GM23338 (cell line): ENCODE measurements at regions not wholly inside any gene's neighbourhood (a gene's known extent, or its start where the extent isn't known, plus 50 kb on each side); places are given as distances from the start of the nearest gene placed in this dataset.
A peak's percentile ranks its signal among the peaks of the same experiment; 100 is the strongest.
"Not testable (repeated sequence)": the region's sequence is repeated elsewhere in the genome, so short reads cannot be mapped to it uniquely, and the experiment has no call there.

Experiments
- ATAC-seq: fragments of 200-7000 bp; cut with Tn5 transposase; 3 replicates; pipeline ENCODE4 v1.9.1; 2020
- DNase-seq: peaks from one replicate; pipeline ENCODE4 v3.0.0-alpha.2; 2015; ENCODE audit warnings: low spot score
- H2AFZ ChIP-seq: fragments of 200-600 bp; sonication (generic); 2 replicates; pipeline ENCODE4 v1.8.0; 2016; ENCODE audit warnings: antibody characterized with exemption, mild to moderate bottlenecking, moderate library complexity
- H3F3A ChIP-seq: fragments of 200-600 bp; sonication (generic); replicated peaks from 2 replicates; pipeline ENCODE4 v1.8.0; 2017; ENCODE audit warnings: antibody characterized with exemption, mixed run types, low read depth
- H3K27ac ChIP-seq: fragments of 200-600 bp; sonication (generic); 2 replicates; pipeline ENCODE4 v1.6.1; 2016; ENCODE audit warnings: low read depth
- H3K27me3 ChIP-seq: fragments of 200-600 bp; sonication (generic); 2 replicates; pipeline ENCODE4 v1.8.0; 2016; ENCODE audit warnings: mild to moderate bottlenecking, mixed run types, moderate library complexity; ENCODE audit not compliant: insufficient read depth
- H3K36me3 ChIP-seq: fragments of 200-600 bp; sonication (generic); 2 replicates; pipeline ENCODE4 v1.8.0; 2016; ENCODE audit warnings: mild to moderate bottlenecking; ENCODE audit not compliant: insufficient read depth
- H3K4me1 ChIP-seq: fragments of 200-600 bp; sonication (generic); 2 replicates; pipeline ENCODE4 v1.8.0; 2016; ENCODE audit warnings: mild to moderate bottlenecking, moderate library complexity; ENCODE audit not compliant: insufficient read depth
- H3K4me2 ChIP-seq: fragments of 200-600 bp; sonication (generic); 2 replicates; pipeline ENCODE4 v1.7.1; 2017; ENCODE audit warnings: mixed run types
- H3K4me3 ChIP-seq: fragments of 200-600 bp; sonication (generic); 2 replicates; pipeline ENCODE4 v1.6.1; 2016; ENCODE audit warnings: mixed run types
- H3K79me2 ChIP-seq: fragments of 200-600 bp; sonication (generic); replicated peaks from 2 replicates; pipeline ENCODE4 v1.8.0; 2017; ENCODE audit warnings: mild to moderate bottlenecking; ENCODE audit not compliant: insufficient read depth
- H3K9me2 ChIP-seq: fragments of 200-600 bp; sonication (generic); 2 replicates; pipeline ENCODE4 v1.8.0; 2017; ENCODE audit not compliant: insufficient read depth
- H4K20me1 ChIP-seq: fragments of 200-600 bp; sonication (generic); replicated peaks from 2 replicates; pipeline ENCODE4 v1.8.0; 2017; ENCODE audit warnings: mild to moderate bottlenecking; ENCODE audit not compliant: insufficient read depth
- H3K27ac Mint-ChIP-seq: 2 replicates; pipeline ENCODE4 v1.8.0; 2020; ENCODE audit warnings: inconsistent platforms, mild to moderate bottlenecking, moderate library complexity, mixed read lengths
- H3K27me3 Mint-ChIP-seq: 3 replicates; pipeline ENCODE4 v1.8.0; 2022; ENCODE audit warnings: low read depth, mild to moderate bottlenecking, moderate library complexity, mixed read lengths, inconsistent platforms; ENCODE audit not compliant: insufficient read depth, poor library complexity
- H3K36me3 Mint-ChIP-seq: 3 replicates; pipeline ENCODE4 v1.8.0; 2021; ENCODE audit warnings: low read depth, mild to moderate bottlenecking, inconsistent platforms, moderate library complexity, mixed read lengths
- H3K4me1 Mint-ChIP-seq: 3 replicates; pipeline ENCODE4 v1.8.0; 2020; ENCODE audit warnings: mild to moderate bottlenecking, inconsistent platforms, mixed read lengths
- H3K4me3 Mint-ChIP-seq: 3 replicates; pipeline ENCODE4 v1.8.0; 2021; ENCODE audit warnings: moderate library complexity, mild to moderate bottlenecking, inconsistent platforms, mixed read lengths
- H3K9me3 Mint-ChIP-seq: 3 replicates; pipeline ENCODE4 v1.8.0; 2020; ENCODE audit warnings: moderate library complexity, mild to moderate bottlenecking, inconsistent platforms, mixed read lengths

DNA sequence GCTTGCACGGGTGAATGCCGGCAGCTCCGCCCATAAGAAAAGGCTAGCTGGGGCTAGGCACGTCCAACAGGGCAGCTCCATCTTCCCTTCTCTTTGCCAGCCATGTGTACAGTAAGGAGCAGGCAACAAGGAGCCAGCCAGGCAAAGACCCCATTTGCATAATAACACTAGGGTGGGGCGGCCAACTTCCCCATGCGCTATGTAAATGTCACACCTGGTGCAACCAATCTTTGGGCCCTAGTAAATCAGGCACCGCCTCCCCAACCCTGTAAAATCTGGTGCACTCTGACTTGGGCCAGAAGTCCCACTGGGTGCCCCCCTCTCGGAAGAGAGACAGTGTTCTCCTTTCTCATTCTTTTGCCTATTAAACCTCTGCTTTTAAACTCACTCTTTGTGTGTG, 115.2 kb downstream of the NPIPA7 start:
- DNase-seq, H3K27me3 Mint-ChIP-seq, H4K20me1 ChIP-seq, H3K4me3 Mint-ChIP-seq, H3K36me3 ChIP-seq, H3K4me2 ChIP-seq, H3K4me1 Mint-ChIP-seq, H3F3A ChIP-seq, H3K4me3 ChIP-seq, H3K4me1 ChIP-seq, H3K27me3 ChIP-seq, H3K36me3 Mint-ChIP-seq, H3K27ac Mint-ChIP-seq, H3K79me2 ChIP-seq, H3K27ac ChIP-seq, H2AFZ ChIP-seq, H3K9me2 ChIP-seq, H3K9me3 Mint-ChIP-seq: not testable (repeated sequence)
- ATAC-seq, result peak; percentile 82

DNA sequence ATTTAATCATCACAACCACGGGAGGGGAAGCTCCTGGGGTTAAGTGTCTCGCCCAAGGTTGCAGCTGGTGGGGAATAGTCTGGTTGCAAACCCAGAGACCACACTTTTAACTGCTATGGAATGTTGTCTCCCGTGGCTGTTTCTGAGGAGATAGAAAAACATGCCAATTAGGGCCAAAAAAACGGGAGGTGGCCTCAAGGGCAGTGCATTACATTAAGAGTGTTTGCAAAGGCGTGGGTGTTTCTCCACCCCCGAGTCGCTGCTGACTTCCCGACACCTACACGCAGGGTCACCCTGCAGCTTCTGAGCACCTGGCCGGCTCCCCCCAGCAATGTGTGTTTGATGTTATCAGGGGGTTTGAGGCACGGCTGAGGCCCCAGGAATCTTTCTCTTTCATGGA, 116.1 kb downstream of the NPIPA7 start:
- not testable (repeated sequence) for H3K4me1 Mint-ChIP-seq, H3K9me2 ChIP-seq, H3K27me3 Mint-ChIP-seq, H3K4me2 ChIP-seq, H3K36me3 Mint-ChIP-seq, H3K79me2 ChIP-seq, H3K27me3 ChIP-seq, H3F3A ChIP-seq, H3K4me3 Mint-ChIP-seq, H3K27ac Mint-ChIP-seq, H4K20me1 ChIP-seq, DNase-seq, H2AFZ ChIP-seq, H3K27ac ChIP-seq, H3K36me3 ChIP-seq, H3K9me3 Mint-ChIP-seq, H3K4me3 ChIP-seq, H3K4me1 ChIP-seq
- peak; percentile 34; the same call in 1 of the 3 replicates for ATAC-seq

DNA sequence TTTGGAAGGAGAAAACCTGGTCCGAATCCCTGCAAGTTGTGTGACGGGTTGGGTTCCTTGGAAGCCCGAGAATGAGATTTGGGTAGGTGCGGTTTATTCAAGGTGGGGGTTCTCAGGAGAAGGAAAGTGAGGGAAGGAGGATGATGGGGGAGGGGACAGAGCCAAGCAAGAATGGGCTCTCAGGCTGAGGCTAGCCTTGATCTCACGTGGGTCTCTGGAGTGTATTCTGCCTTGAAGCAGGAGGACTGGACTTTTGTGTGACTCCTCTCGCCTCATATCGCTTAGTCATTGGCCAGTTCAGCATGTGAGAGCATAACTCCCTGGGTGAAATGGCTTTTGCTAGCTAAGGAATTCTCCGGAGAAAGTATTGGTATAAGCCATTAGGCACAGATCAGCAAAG, 120.9 kb downstream of the NPIPA7 start:
- not testable (repeated sequence) for H3K4me3 ChIP-seq, H3K27me3 ChIP-seq, H3K9me3 Mint-ChIP-seq, H3K4me2 ChIP-seq, H3K36me3 Mint-ChIP-seq, ATAC-seq, H3K4me1 ChIP-seq, H3K4me1 Mint-ChIP-seq, H3F3A ChIP-seq, H3K36me3 ChIP-seq, H3K4me3 Mint-ChIP-seq, DNase-seq, H4K20me1 ChIP-seq, H3K27me3 Mint-ChIP-seq, H2AFZ ChIP-seq, H3K27ac ChIP-seq, H3K79me2 ChIP-seq, H3K27ac Mint-ChIP-seq, H3K9me2 ChIP-seq

DNA sequence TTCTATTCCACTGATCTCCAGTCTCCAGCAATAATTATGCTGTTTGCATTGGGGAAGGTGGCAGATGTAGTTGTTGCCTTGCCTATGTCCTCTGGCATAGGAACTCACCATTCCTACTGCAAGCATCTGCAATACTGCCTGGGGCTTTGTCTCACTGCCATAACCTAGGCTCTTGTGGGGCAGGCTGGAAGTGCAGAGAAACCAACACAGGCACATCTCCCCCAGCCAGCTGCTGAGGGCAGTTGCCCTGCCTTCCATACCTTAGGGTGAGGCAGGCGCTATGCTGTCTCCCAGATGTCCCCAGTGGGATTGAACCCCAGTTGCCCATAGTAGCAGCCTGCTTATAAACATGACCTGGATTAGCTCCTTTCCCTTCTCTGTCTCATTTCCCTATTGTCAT, 128.1 kb downstream of the NPIPA7 start:
- not testable (repeated sequence) for H3K4me1 Mint-ChIP-seq, H3K4me3 ChIP-seq, H3K27me3 Mint-ChIP-seq, H3K27ac ChIP-seq, H3K4me1 ChIP-seq, H3K27ac Mint-ChIP-seq, H4K20me1 ChIP-seq, H3K79me2 ChIP-seq, H3K27me3 ChIP-seq, H3F3A ChIP-seq, H3K4me3 Mint-ChIP-seq, H3K4me2 ChIP-seq, DNase-seq, H3K9me3 Mint-ChIP-seq, H3K36me3 ChIP-seq, H3K36me3 Mint-ChIP-seq, H2AFZ ChIP-seq, H3K9me2 ChIP-seq
- ATAC-seq, result peak; percentile 54; the same call in 2 of the 3 replicates

DNA sequence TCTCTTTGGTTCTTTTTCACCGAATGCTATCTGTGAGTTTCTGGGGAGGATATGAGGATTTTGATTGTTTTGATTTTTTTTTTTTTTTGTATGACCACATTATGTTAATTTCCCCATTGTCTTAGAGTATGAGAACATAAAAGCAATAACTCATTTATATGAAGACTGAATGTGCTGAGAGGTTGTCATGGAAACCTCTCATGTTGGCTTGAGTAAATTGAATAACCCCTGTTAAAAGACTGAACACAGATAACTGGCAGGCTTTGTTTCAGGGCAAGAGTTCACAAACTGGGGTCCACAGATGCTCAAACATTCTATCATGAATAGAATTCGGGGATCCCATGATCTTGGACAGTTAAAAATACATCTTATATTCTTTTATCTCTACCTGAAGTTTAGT, 129.4 kb downstream of the NPIPA7 start:
- DNase-seq, H2AFZ ChIP-seq, H3K4me1 ChIP-seq, H3K27me3 Mint-ChIP-seq, H3K9me3 Mint-ChIP-seq, H3K4me1 Mint-ChIP-seq, H3K4me3 ChIP-seq, H3K79me2 ChIP-seq, H4K20me1 ChIP-seq, H3K27ac Mint-ChIP-seq, H3K4me3 Mint-ChIP-seq, H3K4me2 ChIP-seq, H3K36me3 Mint-ChIP-seq, H3K36me3 ChIP-seq, H3K27me3 ChIP-seq, ATAC-seq, H3K27ac ChIP-seq, H3F3A ChIP-seq, H3K9me2 ChIP-seq: not testable (repeated sequence)

DNA sequence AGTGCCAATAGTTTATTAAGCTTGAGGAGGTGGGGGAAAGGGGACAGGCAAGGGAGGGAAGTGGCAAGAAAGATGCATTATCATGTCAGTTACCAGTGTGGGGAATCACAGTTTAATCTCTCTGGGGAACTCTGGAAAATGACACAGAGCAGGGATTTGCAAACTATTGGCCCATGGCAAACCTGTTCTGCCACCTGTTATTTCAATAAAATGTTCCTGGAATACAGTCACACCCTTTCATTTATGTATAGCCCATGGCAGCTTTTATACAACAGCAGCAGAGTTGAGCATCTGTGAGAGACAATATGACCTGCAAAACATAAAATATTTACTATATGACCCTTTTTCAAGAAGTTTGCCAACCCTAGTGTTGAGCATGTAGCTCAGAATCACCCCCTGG, 140.5 kb downstream of the NPIPA7 start:
- H3K27me3 Mint-ChIP-seq, H3F3A ChIP-seq, H3K27me3 ChIP-seq, H3K36me3 ChIP-seq, H2AFZ ChIP-seq, H4K20me1 ChIP-seq, H3K79me2 ChIP-seq, H3K4me1 Mint-ChIP-seq, H3K27ac Mint-ChIP-seq, H3K27ac ChIP-seq, H3K9me2 ChIP-seq, H3K4me3 Mint-ChIP-seq, H3K4me2 ChIP-seq, ATAC-seq, H3K9me3 Mint-ChIP-seq, H3K36me3 Mint-ChIP-seq, H3K4me3 ChIP-seq, H3K4me1 ChIP-seq, DNase-seq: not testable (repeated sequence)

DNA sequence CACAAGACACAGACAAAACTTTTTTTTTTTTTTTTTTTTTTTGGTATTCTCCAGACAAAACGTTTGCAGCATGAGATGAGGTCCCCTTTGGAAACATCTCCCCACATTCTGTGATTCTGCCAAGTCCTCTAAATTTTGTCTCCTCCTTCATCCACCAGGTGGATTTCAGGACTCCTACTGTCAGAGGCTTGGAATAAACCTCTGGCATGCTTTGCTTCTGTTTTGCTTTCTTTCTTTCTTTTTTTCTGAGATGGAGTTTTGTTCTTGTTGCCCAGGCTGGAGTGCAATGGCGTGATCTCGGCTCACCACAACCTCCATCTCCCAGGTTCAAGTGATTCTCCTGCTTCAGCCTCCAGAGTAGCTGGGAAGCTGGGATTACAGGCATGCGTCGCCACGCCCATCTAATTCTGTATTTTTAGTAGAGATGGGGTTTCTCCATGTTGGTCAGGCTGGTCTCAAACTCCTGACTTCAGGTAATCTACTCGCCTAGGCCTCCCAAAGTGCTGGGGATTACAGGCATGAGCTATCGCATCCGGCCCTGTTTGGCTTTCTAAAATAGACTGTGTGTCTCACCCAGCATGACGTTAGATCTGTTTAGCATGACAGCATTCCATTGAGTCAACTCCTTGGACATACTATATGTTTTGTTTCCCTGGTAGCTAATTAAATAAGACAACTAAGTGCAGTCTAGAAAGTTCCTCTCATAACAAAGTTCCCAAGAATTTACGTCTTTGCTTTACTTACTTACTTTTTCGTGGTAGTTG, 142.5 kb downstream of the NPIPA7 start:
- DNase-seq, H3K36me3 ChIP-seq, H3K36me3 Mint-ChIP-seq, H3K4me1 ChIP-seq, H3K79me2 ChIP-seq, H3K4me3 Mint-ChIP-seq, H3K9me2 ChIP-seq, H3K4me1 Mint-ChIP-seq, H4K20me1 ChIP-seq, H3K9me3 Mint-ChIP-seq, H3K27ac Mint-ChIP-seq, H3K27ac ChIP-seq, H2AFZ ChIP-seq, H3K27me3 Mint-ChIP-seq, H3K4me3 ChIP-seq, H3K4me2 ChIP-seq, H3K27me3 ChIP-seq, H3F3A ChIP-seq: not testable (repeated sequence)
- ATAC-seq, result peak; percentile 52
